Osteoblast (primary cell): ENCODE measurements at regions not wholly inside any gene's neighbourhood (a gene's known extent, or its start where the extent isn't known, plus 50 kb on each side); places are given as distances from the start of the nearest gene placed in this dataset.

Experiments used
- DNase-seq: peaks from one replicate; pipeline ENCODE4 v3.0.0; 2011; ENCODE audit warnings: low spot score, mixed read lengths; ENCODE audit not compliant: insufficient read length; ENCODE audit errors: missing footprints
- H2AFZ ChIP-seq: 2 replicates; pipeline ENCODE4 v1.6.0; 2011; ENCODE audit warnings: mild to moderate bottlenecking, low read length
- H3K27ac ChIP-seq: 2 replicates; pipeline ENCODE4 v1.5.1; 2011; ENCODE audit warnings: mild to moderate bottlenecking, low read depth, low read length, moderate library complexity
- H3K27me3 ChIP-seq: 2 replicates; pipeline ENCODE4 v1.6.0; 2012; ENCODE audit warnings: mild to moderate bottlenecking, control low read depth, inconsistent platforms, low read length, moderate library complexity; ENCODE audit not compliant: insufficient read depth
- H3K36me3 ChIP-seq: 2 replicates; pipeline ENCODE4 v1.5.1; 2011; ENCODE audit warnings: mild to moderate bottlenecking, low read length, control low read depth, moderate library complexity; ENCODE audit not compliant: insufficient read depth
- H3K4me1 ChIP-seq: 2 replicates; pipeline ENCODE4 v1.5.1; 2011; ENCODE audit warnings: mild to moderate bottlenecking, low read length, control low read depth, moderate library complexity; ENCODE audit not compliant: insufficient read depth
- H3K4me2 ChIP-seq: 2 replicates; pipeline ENCODE4 v1.6.0; 2011; ENCODE audit warnings: mild to moderate bottlenecking, low read length; ENCODE audit not compliant: insufficient read depth
- H3K4me3 ChIP-seq: fragments of 200-600 bp; sonication (generic); 3 replicates; pipeline ENCODE4 v1.5.1; 2012; ENCODE audit warnings: mild to moderate bottlenecking, low read length, inconsistent platforms; ENCODE audit not compliant: insufficient read depth
- H3K79me2 ChIP-seq: 2 replicates; pipeline ENCODE4 v1.6.0; 2012; ENCODE audit warnings: mild to moderate bottlenecking, low read length, control low read depth, inconsistent platforms; ENCODE audit not compliant: insufficient read depth
- H3K9me3 ChIP-seq: 2 replicates; pipeline ENCODE4 v1.5.1; 2011; ENCODE audit warnings: low read depth, low read length, control low read depth
- H4K20me1 ChIP-seq: 2 replicates; pipeline ENCODE4 v1.6.0; 2012; ENCODE audit warnings: mild to moderate bottlenecking, low read length, control low read depth; ENCODE audit not compliant: insufficient read depth
- CTCF ChIP-seq: IDR thresholded peaks from 2 replicates; pipeline ENCODE4 v1.5.1; 2011; ENCODE audit warnings: mild to moderate bottlenecking, low read depth, low read length, moderate library complexity; ENCODE audit errors: extremely low read depth

- no peaks in the 10 kb centered on the region for H3K79me2 ChIP-seq
- no peak overlapping the region for H3K27ac ChIP-seq
- H3K27me3 ChIP-seq = no peaks in the 10 kb centered on the region
- H3K9me3 ChIP-seq = no peaks in the 10 kb centered on the region
- DNase-seq = no peak
- no peak overlapping the region for H3K4me2 ChIP-seq
- no peak overlapping the region for H3K4me3 ChIP-seq
- H3K36me3 ChIP-seq = no peaks in the 10 kb centered on the region
- H4K20me1 ChIP-seq = no peaks in the 10 kb centered on the region
- no peaks in the 10 kb centered on the region for H3K4me1 ChIP-seq
- no peak overlapping the region for H2AFZ ChIP-seq
- no peak for TF ChIP-seq CTCF
Measured at GRCh38 chr2:172216477-172216876, 113.8 kb upstream of the DLX2 start.

- no peaks in the 10 kb centered on the region for H3K4me1 ChIP-seq
- H3K9me3 ChIP-seq = no peaks in the 10 kb centered on the region
- H4K20me1 ChIP-seq = no peaks in the 10 kb centered on the region
- no peaks in the 10 kb centered on the region for H3K36me3 ChIP-seq
- no peak overlapping the region for H3K4me2 ChIP-seq
- H3K4me3 ChIP-seq = no peak overlapping the region
- H3K27ac ChIP-seq = no peak overlapping the region
- no peaks in the 10 kb centered on the region for H3K79me2 ChIP-seq
- H2AFZ ChIP-seq = no peak overlapping the region
- DNase-seq = no peak
- no peaks in the 10 kb centered on the region for H3K27me3 ChIP-seq
- TF ChIP-seq CTCF = no peak
Measured at GRCh38 chr2:172219201-172219600, 116.5 kb upstream of the DLX2 start.

DNA sequence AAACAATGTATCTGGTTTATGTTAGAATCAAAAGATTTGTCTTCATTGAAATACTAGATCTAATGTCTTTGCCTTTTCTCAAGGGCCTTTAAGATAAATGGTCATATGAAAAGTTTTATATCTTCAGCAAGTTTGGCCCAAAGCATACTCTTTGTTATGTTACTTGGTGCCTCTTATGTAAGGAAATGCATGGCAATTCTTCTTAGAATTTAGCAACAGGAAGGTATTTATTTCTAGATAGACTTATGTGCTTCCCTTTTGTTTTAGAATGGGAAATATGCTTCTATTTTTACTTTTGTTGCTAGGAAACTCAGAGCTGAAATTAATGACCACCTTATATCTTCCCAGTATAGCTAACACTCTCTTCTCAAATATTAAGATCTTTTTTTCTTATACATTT lies 117.4 kb upstream of the DLX2 start:
- H3K27me3 ChIP-seq = no peaks in the 10 kb centered on the region
- H2AFZ ChIP-seq = no peak overlapping the region
- H3K4me1 ChIP-seq = no peaks in the 10 kb centered on the region
- H3K4me3 ChIP-seq = no peak overlapping the region
- no peaks in the 10 kb centered on the region for H3K79me2 ChIP-seq
- no peak for TF ChIP-seq CTCF
- DNase-seq = no peak
- H3K4me2 ChIP-seq = no peak overlapping the region
- H3K36me3 ChIP-seq = no peaks in the 10 kb centered on the region
- H3K27ac ChIP-seq = no peak overlapping the region
- H4K20me1 ChIP-seq = no peaks in the 10 kb centered on the region
- H3K9me3 ChIP-seq = no peaks in the 10 kb centered on the region

DNA sequence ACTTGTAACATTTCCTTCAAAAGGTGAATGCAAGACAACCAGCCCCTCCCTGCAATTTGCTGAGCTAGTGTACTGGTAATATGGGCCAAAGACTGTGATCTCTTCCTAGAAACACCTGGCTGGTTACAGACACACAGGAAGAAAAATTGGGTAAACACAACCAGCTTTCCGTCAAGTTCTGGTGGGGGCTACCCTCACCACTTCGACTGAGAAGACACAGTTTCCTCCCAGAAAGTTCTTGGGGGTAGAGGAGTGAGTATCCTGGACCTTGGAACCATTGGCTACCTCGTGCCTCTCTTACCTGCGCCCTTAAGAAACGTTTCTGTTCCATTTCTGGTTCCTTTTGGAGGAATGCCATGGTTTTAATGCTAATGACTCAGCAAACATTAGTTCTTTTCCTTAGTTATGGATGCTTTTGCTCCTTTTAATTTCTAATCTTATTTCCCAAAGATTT lies 120.9 kb upstream of the DLX2 start:
- Histone ChIP-seq H4K20me1 (no peaks in the 10 kb centered on the region), H3K79me2 (no peaks in the 10 kb centered on the region), H3K27me3 (peaks cover 4% of the 10 kb centered on the region), H3K4me3 (no peak overlapping the region), H3K4me1 (no peaks in the 10 kb centered on the region), H3K4me2 (no peak overlapping the region), H2AFZ (no peak overlapping the region), H3K36me3 (no peaks in the 10 kb centered on the region), H3K9me3 (no peaks in the 10 kb centered on the region), H3K27ac (no peak overlapping the region)
- TF ChIP-seq CTCF = no peak
- DNase-seq = no peak
